IMR-90 (cell line): ENCODE measurements at regions not wholly inside any gene's neighbourhood (a gene's known extent, or its start where the extent isn't known, plus 50 kb on each side); places are given as distances from the start of the nearest gene placed in this dataset.

Experiments used
- ATAC-seq: fragments of 200-7000 bp; cut with Tn5 transposase; 2 replicates; pipeline ENCODE4 v1.9.1; 2020; ENCODE audit warnings: low read depth, mild to moderate bottlenecking, moderate library complexity
- BruUV-seq: library from RNA; stranded (reverse); fragments of 400-500 nt; replicated peaks from 2 replicates; lab custom pipeline; 2021; lab: Mats Ljungman, UMichigan
- CTCF ChIA-PET: fragments of 300-600 bp; formaldehyde crosslinking; extraction: SDS; loops from one replicate; lab custom pipeline; 2021; ENCODE audit warnings: antibody characterized with exemption; lab: Yijun Ruan, JAX
- POLR2A ChIA-PET: fragments of 300-600 bp; sonication (Branson Sonifier 250); formaldehyde crosslinking; loops from one replicate; lab custom pipeline; 2022; ENCODE audit warnings: antibody characterized with exemption; ENCODE audit not compliant: unreplicated experiment; lab: Charles Lee
- DNase-seq: peaks from one replicate; pipeline ENCODE4 v3.0.0; 2013
- H2AFZ ChIP-seq: replicated peaks from 2 replicates; pipeline ENCODE3; 2013; ENCODE audit warnings: low read length, mild to moderate bottlenecking; ENCODE audit not compliant: poor library complexity
- H2AK5ac ChIP-seq: 2 replicates; pipeline ENCODE4 v1.6.1; 2013; ENCODE audit warnings: low read depth, low read length, inconsistent platforms
- H2AK9ac ChIP-seq: replicated peaks from 2 replicates; pipeline ENCODE3; 2013; ENCODE audit warnings: mild to moderate bottlenecking, low read depth, low read length, moderate library complexity; ENCODE audit not compliant: poor library complexity
- H2BK120ac ChIP-seq: 2 replicates; pipeline ENCODE4 v1.6.1; 2013; ENCODE audit warnings: low read depth, low read length, inconsistent platforms
- H2BK15ac ChIP-seq: 3 replicates; pipeline ENCODE4 v1.6.1; 2013; ENCODE audit warnings: low read depth, low read length, inconsistent platforms
- H2BK20ac ChIP-seq: 2 replicates; pipeline ENCODE4 v1.6.1; 2013; ENCODE audit warnings: low read depth, mild to moderate bottlenecking, inconsistent platforms, low read length, moderate library complexity
- H2BK5ac ChIP-seq: 2 replicates; pipeline ENCODE4 v1.6.1; 2013; ENCODE audit warnings: mild to moderate bottlenecking, low read depth, low read length, inconsistent platforms; ENCODE audit not compliant: poor library complexity, severe bottlenecking
- H3K14ac ChIP-seq: replicated peaks from 2 replicates; pipeline ENCODE4 v1.6.1; 2013; ENCODE audit warnings: low read depth, low read length, inconsistent platforms
- H3K18ac ChIP-seq: 2 replicates; pipeline ENCODE4 v1.6.1; 2013; ENCODE audit warnings: low read depth, low read length, control low read depth
- H3K23ac ChIP-seq: 2 replicates; pipeline ENCODE4 v1.6.1; 2013; ENCODE audit warnings: low read depth, low read length, inconsistent platforms
- H3K27ac ChIP-seq: 2 replicates; pipeline ENCODE4 v1.5.1; 2013; ENCODE audit warnings: mild to moderate bottlenecking, control low read depth, low read length; ENCODE audit not compliant: insufficient read depth
- H3K27me3 ChIP-seq: 2 replicates; pipeline ENCODE4 v1.6.1; 2013; ENCODE audit warnings: low read length; ENCODE audit not compliant: control insufficient read depth, insufficient read depth
- H3K36me3 ChIP-seq: 2 replicates; pipeline ENCODE4 v1.6.1; 2013; ENCODE audit warnings: low read length, mixed read lengths; ENCODE audit not compliant: control insufficient read depth, insufficient read depth
- H3K4ac ChIP-seq: 2 replicates; pipeline ENCODE4 v1.6.1; 2013; ENCODE audit warnings: low read depth, low read length, inconsistent platforms
- H3K4me1 ChIP-seq: 2 replicates; pipeline ENCODE4 v1.6.1; 2013; ENCODE audit warnings: low read length, mixed read lengths; ENCODE audit not compliant: control insufficient read depth, insufficient read depth
- H3K4me2 ChIP-seq: 2 replicates; pipeline ENCODE4 v1.6.1; 2013; ENCODE audit warnings: low read depth, mild to moderate bottlenecking, control low read depth, low read length, moderate library complexity
- H3K4me3 ChIP-seq: 2 replicates; pipeline ENCODE4 v1.5.1; 2013; ENCODE audit warnings: low read depth, mild to moderate bottlenecking, control low read depth, low read length, moderate library complexity; ENCODE audit not compliant: insufficient read depth
- H3K56ac ChIP-seq: 2 replicates; pipeline ENCODE4 v1.6.1; 2013; ENCODE audit warnings: low read length, inconsistent platforms; ENCODE audit not compliant: insufficient read depth; ENCODE audit errors: extremely low read depth
- H3K79me1 ChIP-seq, 2 experiments: 2 replicates each; pipeline ENCODE4 v1.6.1; 2013; ENCODE audit warnings: low read length in 2 of 2, inconsistent platforms in 1 of 2, low read depth in 1 of 2
- H3K9ac ChIP-seq: 2 replicates; pipeline ENCODE4 v1.6.1; 2013; ENCODE audit warnings: low read depth, low read length, control low read depth
- H3K9me1 ChIP-seq: 2 replicates; pipeline ENCODE4 v1.6.1; 2013; ENCODE audit warnings: low read length, inconsistent platforms; ENCODE audit not compliant: insufficient read depth
- H3K9me3 ChIP-seq: 2 replicates; pipeline ENCODE4 v1.6.1; 2013; ENCODE audit warnings: low read length; ENCODE audit not compliant: control insufficient read depth, insufficient read depth
- H4K20me1 ChIP-seq: 2 replicates; pipeline ENCODE4 v1.6.1; 2013; ENCODE audit warnings: low read length, inconsistent platforms; ENCODE audit not compliant: insufficient read depth
- H4K5ac ChIP-seq: 2 replicates; pipeline ENCODE4 v1.6.1; 2013; ENCODE audit warnings: mild to moderate bottlenecking, low read depth, low read length, control low read depth
- H4K8ac ChIP-seq, 2 experiments: 2 replicates each; pipeline ENCODE4 v1.6.1; 2013; ENCODE audit warnings: low read depth in 2 of 2, low read length in 2 of 2, control low read depth in 1 of 2, inconsistent platforms in 1 of 2
- H4K91ac ChIP-seq: 2 replicates; pipeline ENCODE4 v1.6.1; 2013; ENCODE audit warnings: low read depth, low read length, inconsistent platforms; ENCODE audit not compliant: insufficient read depth
- BHLHE40 ChIP-seq: fragments of 150-350 bp; IDR thresholded peaks from 2 replicates; pipeline ENCODE4 v1.6.1; 2016; ENCODE audit warnings: mild to moderate bottlenecking, low read depth, low read length
- CEBPB ChIP-seq: IDR thresholded peaks from 2 replicates; pipeline ENCODE4 v1.6.1; 2012; ENCODE audit warnings: low read depth, low read length, improper control_type of control experiment
- CHD1 ChIP-seq: IDR thresholded peaks from 2 replicates; pipeline ENCODE4 v1.6.1; 2012; ENCODE audit warnings: low read depth, low read length, improper control_type of control experiment
- FOS ChIP-seq: fragments of 150-350 bp; IDR thresholded peaks from 2 replicates; pipeline ENCODE4 v1.6.1; 2016; ENCODE audit warnings: low read depth, low read length
- MAFK ChIP-seq: IDR thresholded peaks from 2 replicates; pipeline ENCODE4 v1.6.1; 2012; ENCODE audit warnings: low read depth, low read length, improper control_type of control experiment
- MAZ ChIP-seq: IDR thresholded peaks from 2 replicates; pipeline ENCODE4 v1.6.1; 2012; ENCODE audit warnings: low read depth, mild to moderate bottlenecking, low read length, improper control_type of control experiment, moderate library complexity, borderline replicate concordance
- MXI1 ChIP-seq: IDR thresholded peaks from 2 replicates; pipeline ENCODE4 v1.6.1; 2012; ENCODE audit warnings: low read depth, mild to moderate bottlenecking, low read length, moderate library complexity, borderline replicate concordance
- NFE2L2 ChIP-seq: fragments of 150-350 bp; IDR thresholded peaks from 2 replicates; pipeline ENCODE4 v1.6.1; 2016; ENCODE audit warnings: low read depth, mild to moderate bottlenecking, low read length
- POLR2A ChIP-seq: IDR thresholded peaks from 2 replicates; pipeline ENCODE4 v1.6.1; 2012; ENCODE audit warnings: mild to moderate bottlenecking, low read depth, low read length
- RAD21 ChIP-seq: IDR thresholded peaks from 2 replicates; pipeline ENCODE4 v1.6.1; 2012; ENCODE audit warnings: low read length, improper control_type of control experiment
- RCOR1 ChIP-seq: IDR thresholded peaks from 2 replicates; pipeline ENCODE4 v1.6.1; 2012; ENCODE audit warnings: mild to moderate bottlenecking, low read length, improper control_type of control experiment; ENCODE audit not compliant: insufficient replicate concordance
- RFX5 ChIP-seq: IDR thresholded peaks from 2 replicates; pipeline ENCODE4 v1.8.0; 2012; ENCODE audit warnings: low read depth, mild to moderate bottlenecking, low read length, moderate library complexity
- SMC3 ChIP-seq: fragments of 150-350 bp; IDR thresholded peaks from 2 replicates; pipeline ENCODE4 v1.6.1; 2016; ENCODE audit warnings: low read depth, mild to moderate bottlenecking, antibody characterized with exemption, low read length, moderate library complexity
- WGBS, 2 experiments: methylation state at CpG; one replicate each; pipeline versions ENCODE4 v1.1.5 to v1.1.7; 2013; ENCODE audit warnings: missing lambda C conversion rate in 2 of 2; ENCODE audit not compliant: insufficient read length in 1 of 2; ENCODE audit errors: extremely low coverage in 2 of 2; 5-methylcytosine and 5-hydroxymethylcytosine counted together
- dilution Hi-C: fragments of 300-500 bp; cut with HindIII; formaldehyde crosslinking; loops from one replicate; pipeline ENCODE4 v1.14.3; 2018; ENCODE audit warnings: low sequenced_read_pairs; ENCODE audit not compliant: unreplicated experiment
- in situ Hi-C: fragments of 300-500 bp; cut with MboI; formaldehyde crosslinking; loops from 3 replicates; pipeline ENCODE4 v1.14.3; 2019; ENCODE audit warnings: low sequenced_read_pairs, inconsistent platforms, mixed read lengths
- intact Hi-C: fragments of 100-400 bp; cut with micrococcal nuclease; formaldehyde crosslinking; loops from 2 replicates; pipeline ENCODE4 v1.10.0; 2022
- TF ChIP-seq, protein P1 (sequence below): conservative IDR thresholded peaks from 2 replicates; pipeline ENCODE4 v1.5.1; 2012; ENCODE audit warnings: mild to moderate bottlenecking, low read depth, low read length, improper control_type of control experiment
- TF ChIP-seq, protein P2 (sequence below): fragments of 150-350 bp; IDR thresholded peaks from 2 replicates; pipeline ENCODE4 v1.6.1; 2017; ENCODE audit warnings: mild to moderate bottlenecking, antibody characterized with exemption, low read length, low read depth
- TF ChIP-seq, protein P3 (sequence below): fragments of 150-350 bp; IDR thresholded peaks from 2 replicates; pipeline ENCODE4 v1.6.1; 2016; ENCODE audit warnings: low read depth, mild to moderate bottlenecking, low read length, moderate library complexity, borderline replicate concordance

DNA sequence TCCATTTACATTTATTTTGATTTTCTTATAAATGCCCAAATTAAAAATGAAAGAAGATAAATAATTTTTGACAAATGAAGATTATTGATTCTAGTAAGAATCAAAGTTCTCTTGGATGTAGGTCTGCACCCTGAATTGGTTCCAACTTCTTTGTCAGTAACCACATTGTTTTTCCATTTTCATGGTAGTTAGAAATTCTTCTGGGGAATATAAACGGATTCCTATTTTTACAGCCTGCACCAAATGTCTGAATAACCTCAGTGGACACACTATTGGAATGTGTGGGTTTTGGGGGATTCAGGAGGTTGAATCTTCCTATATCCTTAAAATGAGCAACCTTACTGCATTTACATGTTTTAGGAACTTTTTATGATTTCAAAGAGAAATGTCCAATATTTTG, 1085.3 kb upstream of the MAP3K7 start:
- no CpG with 5 or more reads among the region's 1 CpG for WGBS, 2 experiments
- Histone ChIP-seq H2BK15ac (no peak overlapping the region), H3K9me1 (no peaks in the 10 kb centered on the region; the same call in 1 of the 2 replicates), H2AFZ (no peak overlapping the region), H2BK120ac (no peak overlapping the region), H4K20me1 (no peaks in the 10 kb centered on the region), H3K18ac (no peak overlapping the region), H2AK5ac (no peak overlapping the region), H3K14ac (no peak overlapping the region), H3K27ac (no peak overlapping the region), H4K91ac (no peak overlapping the region), H3K36me3 (no peaks in the 10 kb centered on the region), H3K23ac (no peak overlapping the region), H3K56ac (no peak overlapping the region), H3K4me1 (no peaks in the 10 kb centered on the region), H3K4ac (no peak overlapping the region), H3K4me3 (no peak overlapping the region), H3K4me2 (no peak overlapping the region), H3K9me3 (no peaks in the 10 kb centered on the region), H2BK5ac (no peak overlapping the region), H4K8ac (no peak overlapping the region), H3K27me3 (no peaks in the 10 kb centered on the region), H4K5ac (no peak overlapping the region), H2BK20ac (no peak overlapping the region), H2AK9ac (no peak overlapping the region), H3K79me1 (no peaks in the 10 kb centered on the region), H3K9ac (no peak overlapping the region)
- no peak for ATAC-seq
- no TSS peak for BruUV-seq
- DNase-seq = no peak
- intact Hi-C loops = loop anchor here (2.0 to 10.0 kb wide), 2 partner anchors 19 to 337 kb away; no protein-coding TSS in a partner anchor
- in situ Hi-C loops = no loop called here
- dilution Hi-C loops = no loop called here
- CTCF ChIA-PET = no interaction called here
- no peak for TF ChIP-seq CHD1
- TF ChIP-seq FOS = no peak
- TF ChIP-seq POLR2A = no peak
- TF ChIP-seq MXI1 = no peak
- no peak for TF ChIP-seq BHLHE40
- TF ChIP-seq SMC3 = no peak
- no peak for TF ChIP-seq RFX5
- TF ChIP-seq CEBPB = no peak
- TF ChIP-seq, protein P1, sequence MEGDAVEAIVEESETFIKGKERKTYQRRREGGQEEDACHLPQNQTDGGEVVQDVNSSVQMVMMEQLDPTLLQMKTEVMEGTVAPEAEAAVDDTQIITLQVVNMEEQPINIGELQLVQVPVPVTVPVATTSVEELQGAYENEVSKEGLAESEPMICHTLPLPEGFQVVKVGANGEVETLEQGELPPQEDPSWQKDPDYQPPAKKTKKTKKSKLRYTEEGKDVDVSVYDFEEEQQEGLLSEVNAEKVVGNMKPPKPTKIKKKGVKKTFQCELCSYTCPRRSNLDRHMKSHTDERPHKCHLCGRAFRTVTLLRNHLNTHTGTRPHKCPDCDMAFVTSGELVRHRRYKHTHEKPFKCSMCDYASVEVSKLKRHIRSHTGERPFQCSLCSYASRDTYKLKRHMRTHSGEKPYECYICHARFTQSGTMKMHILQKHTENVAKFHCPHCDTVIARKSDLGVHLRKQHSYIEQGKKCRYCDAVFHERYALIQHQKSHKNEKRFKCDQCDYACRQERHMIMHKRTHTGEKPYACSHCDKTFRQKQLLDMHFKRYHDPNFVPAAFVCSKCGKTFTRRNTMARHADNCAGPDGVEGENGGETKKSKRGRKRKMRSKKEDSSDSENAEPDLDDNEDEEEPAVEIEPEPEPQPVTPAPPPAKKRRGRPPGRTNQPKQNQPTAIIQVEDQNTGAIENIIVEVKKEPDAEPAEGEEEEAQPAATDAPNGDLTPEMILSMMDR = no peak
- TF ChIP-seq, protein P2, sequence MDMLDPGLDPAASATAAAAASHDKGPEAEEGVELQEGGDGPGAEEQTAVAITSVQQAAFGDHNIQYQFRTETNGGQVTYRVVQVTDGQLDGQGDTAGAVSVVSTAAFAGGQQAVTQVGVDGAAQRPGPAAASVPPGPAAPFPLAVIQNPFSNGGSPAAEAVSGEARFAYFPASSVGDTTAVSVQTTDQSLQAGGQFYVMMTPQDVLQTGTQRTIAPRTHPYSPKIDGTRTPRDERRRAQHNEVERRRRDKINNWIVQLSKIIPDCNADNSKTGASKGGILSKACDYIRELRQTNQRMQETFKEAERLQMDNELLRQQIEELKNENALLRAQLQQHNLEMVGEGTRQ = no peak
- TF ChIP-seq MAFK = no peak
- no peak for TF ChIP-seq NFE2L2
- TF ChIP-seq, protein P3, sequence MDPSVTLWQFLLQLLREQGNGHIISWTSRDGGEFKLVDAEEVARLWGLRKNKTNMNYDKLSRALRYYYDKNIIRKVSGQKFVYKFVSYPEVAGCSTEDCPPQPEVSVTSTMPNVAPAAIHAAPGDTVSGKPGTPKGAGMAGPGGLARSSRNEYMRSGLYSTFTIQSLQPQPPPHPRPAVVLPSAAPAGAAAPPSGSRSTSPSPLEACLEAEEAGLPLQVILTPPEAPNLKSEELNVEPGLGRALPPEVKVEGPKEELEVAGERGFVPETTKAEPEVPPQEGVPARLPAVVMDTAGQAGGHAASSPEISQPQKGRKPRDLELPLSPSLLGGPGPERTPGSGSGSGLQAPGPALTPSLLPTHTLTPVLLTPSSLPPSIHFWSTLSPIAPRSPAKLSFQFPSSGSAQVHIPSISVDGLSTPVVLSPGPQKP = no peak
- TF ChIP-seq MAZ = no peak
- no peak for TF ChIP-seq RAD21
- TF ChIP-seq RCOR1 = no peak
- POLR2A ChIA-PET = no interaction called here
